PC-9 (cell line): ENCODE measurements at regions not wholly inside any gene's neighbourhood (a gene's known extent, or its start where the extent isn't known, plus 50 kb on each side); places are given as distances from the start of the nearest gene placed in this dataset.
"Not testable (repeated sequence)": the region's sequence is repeated elsewhere in the genome, so short reads cannot be mapped to it uniquely, and the experiment has no call there.

Source experiments
- BruUV-seq: library from RNA; stranded (reverse); fragments of 400-500 nt; replicated peaks from 2 replicates; lab custom pipeline; 2021; lab: Mats Ljungman, UMichigan
- CTCF ChIA-PET: fragments of 300-600 bp; sonication (Branson Sonifier 250); formaldehyde crosslinking; loops from one replicate; lab custom pipeline; 2022; ENCODE audit warnings: antibody characterized with exemption; lab: Charles Lee
- POLR2A ChIA-PET: fragments of 300-600 bp; sonication (Branson Sonifier 250); formaldehyde crosslinking; loops from one replicate; lab custom pipeline; 2022; ENCODE audit warnings: antibody characterized with exemption; ENCODE audit not compliant: unreplicated experiment; lab: Charles Lee
- DNase-seq, 2 experiments: peaks; one replicate each; pipeline versions ENCODE4 v3.0.0 to v3.0.0-alpha.2; 2015 to 2022; ENCODE audit warnings: mixed read lengths in 1 of 2
- H2AFZ ChIP-seq: fragments of 200-600 bp; sonication (generic); 2 replicates; pipeline ENCODE4 v1.8.1; 2017; ENCODE audit warnings: antibody characterized with exemption
- H3F3A ChIP-seq: fragments of 200-600 bp; sonication (generic); 2 replicates; pipeline ENCODE4 v1.8.1; 2017; ENCODE audit warnings: antibody characterized with exemption, mild to moderate bottlenecking, low read depth; ENCODE audit not compliant: insufficient read depth
- H3K27ac ChIP-seq: fragments of 200-600 bp; sonication (generic); 2 replicates; pipeline ENCODE4 v1.6.1; 2016; ENCODE audit warnings: mixed run types
- H3K27me3 ChIP-seq: fragments of 200-600 bp; sonication (generic); 2 replicates; pipeline ENCODE4 v1.6.1; 2016; ENCODE audit warnings: low read depth, mixed run types; ENCODE audit not compliant: insufficient read depth
- H3K36me3 ChIP-seq: fragments of 200-600 bp; sonication (generic); 2 replicates; pipeline ENCODE4 v1.6.1; 2016; ENCODE audit warnings: low read depth, mixed run types
- H3K4me1 ChIP-seq: fragments of 200-600 bp; sonication (generic); replicated peaks from 2 replicates; pipeline ENCODE4 v1.6.1; 2016; ENCODE audit warnings: mixed run types; ENCODE audit not compliant: insufficient read depth
- H3K4me2 ChIP-seq: fragments of 200-600 bp; sonication (generic); 2 replicates; pipeline ENCODE4 v1.6.1; 2017; ENCODE audit warnings: mixed run types
- H3K4me3 ChIP-seq: fragments of 200-600 bp; sonication (generic); 2 replicates; pipeline ENCODE4 v1.6.1; 2016; ENCODE audit warnings: mixed run types
- H3K79me2 ChIP-seq: fragments of 200-600 bp; sonication (generic); 2 replicates; pipeline ENCODE4 v1.6.1; 2017; ENCODE audit warnings: low read depth, mixed run types
- H3K9me2 ChIP-seq: fragments of 200-600 bp; sonication (generic); 2 replicates; pipeline ENCODE4 v1.8.1; 2017; ENCODE audit warnings: mild to moderate bottlenecking; ENCODE audit not compliant: insufficient read depth
- H3K9me3 ChIP-seq: fragments of 200-600 bp; sonication (generic); 2 replicates; pipeline ENCODE4 v1.8.1; 2016; ENCODE audit warnings: low read depth; ENCODE audit not compliant: insufficient read depth
- H4K20me1 ChIP-seq: fragments of 200-600 bp; sonication (generic); 2 replicates; pipeline ENCODE4 v1.8.1; 2017; ENCODE audit not compliant: insufficient read depth
- CTCF ChIP-seq: fragments of 200-600 bp; sonication (generic); conservative IDR thresholded peaks from 2 replicates; pipeline ENCODE4 v1.6.1; 2017; ENCODE audit warnings: mixed run types, antibody characterized with exemption, mild to moderate bottlenecking, moderate library complexity
- EZH2 ChIP-seq: fragments of 200-600 bp; sonication (generic); IDR thresholded peaks from 2 replicates; pipeline ENCODE4 v1.8.0; 2017; ENCODE audit warnings: antibody characterized with exemption, low read depth
- intact Hi-C: fragments of 100-400 bp; cut with micrococcal nuclease; formaldehyde crosslinking; loops from one replicate; pipeline ENCODE4 v1.10.0; 2022; ENCODE audit not compliant: unreplicated experiment

- Histone ChIP-seq H3K9me3 (no peaks in the 10 kb centered on the region), H3F3A (no peaks in the 10 kb centered on the region), H3K27me3 (no peaks in the 10 kb centered on the region), H4K20me1 (no peaks in the 10 kb centered on the region), H3K9me2 (no peaks in the 10 kb centered on the region), H3K79me2 (no peaks in the 10 kb centered on the region), H3K27ac (no peak overlapping the region), H3K4me1 (no peaks in the 10 kb centered on the region), H3K4me3 (no peak overlapping the region), H3K4me2 (no peak overlapping the region), H2AFZ (no peak overlapping the region), H3K36me3 (no peaks in the 10 kb centered on the region)
- CTCF ChIA-PET: no interaction called here
- POLR2A ChIA-PET: no interaction called here
- DNase-seq: no peak
- TF ChIP-seq EZH2: no peak
- TF ChIP-seq CTCF: no peak
- BruUV-seq: no TSS peak
- intact Hi-C loops: no loop called here
These were observed 260.4 kb downstream of the SMARCA1 start for GRCh38 chrX:129262912-129263311.

GRCh38 chrX:129255516-129255915, 267.8 kb downstream of the SMARCA1 start:
- H4K20me1 ChIP-seq, H3K9me2 ChIP-seq, H3K27ac ChIP-seq, H3K36me3 ChIP-seq, H3K4me2 ChIP-seq, H3K9me3 ChIP-seq, H3K79me2 ChIP-seq, H3K4me1 ChIP-seq, H3F3A ChIP-seq, CTCF ChIA-PET, POLR2A ChIA-PET, BruUV-seq, H2AFZ ChIP-seq, H3K4me3 ChIP-seq, intact Hi-C loops: not testable (repeated sequence)
- H3K27me3 ChIP-seq: 0 out of 2 replicates have a peak, but pooled peaks cover 10% of the 10 kb centered on the region
- peak in 1 of 2 experiments; percentile 1 for DNase-seq

GRCh38 chrX:129249563-129249962, 273.7 kb downstream of the SMARCA1 start:
- H3K36me3 ChIP-seq: no peaks in the 10 kb centered on the region
- DNase-seq: no peak
- BruUV-seq: no TSS peak
- intact Hi-C loops: no loop called here
- no peak overlapping the region for H3K4me2 ChIP-seq
- 0 out of 2 replicates have a peak, but pooled peaks cover 7% of the 10 kb centered on the region for H3K27me3 ChIP-seq
- no peaks in the 10 kb centered on the region for H3K9me2 ChIP-seq
- H3K4me3 ChIP-seq: no peak overlapping the region
- no peaks in the 10 kb centered on the region for H4K20me1 ChIP-seq
- no peak for TF ChIP-seq EZH2
- no peak for TF ChIP-seq CTCF
- ChIA-PET POLR2A (no interaction called here), CTCF (no interaction called here)
- H3K79me2 ChIP-seq: no peaks in the 10 kb centered on the region
- H3K9me3 ChIP-seq: no peaks in the 10 kb centered on the region
- H3K27ac ChIP-seq: no peak overlapping the region
- H3F3A ChIP-seq: no peaks in the 10 kb centered on the region
- H2AFZ ChIP-seq: no peak overlapping the region
- H3K4me1 ChIP-seq: no peaks in the 10 kb centered on the region

- Histone ChIP-seq H3K4me1 (no peaks in the 10 kb centered on the region), H3K9me3 (no peaks in the 10 kb centered on the region), H3K27me3 (no peaks in the 10 kb centered on the region), H3F3A (no peaks in the 10 kb centered on the region), H4K20me1 (no peaks in the 10 kb centered on the region), H3K9me2 (no peaks in the 10 kb centered on the region), H3K4me3 (no peak overlapping the region), H2AFZ (no peak overlapping the region), H3K79me2 (no peaks in the 10 kb centered on the region), H3K36me3 (no peaks in the 10 kb centered on the region), H3K4me2 (no peak overlapping the region), H3K27ac (no peak overlapping the region)
- TF ChIP-seq EZH2 (no peak), CTCF (no peak)
- CTCF ChIA-PET: no interaction called here
- DNase-seq: no peak
- POLR2A ChIA-PET: no interaction called here
- no TSS peak for BruUV-seq
- intact Hi-C loops: no loop called here
These were observed 275.6 kb downstream of the SMARCA1 start for GRCh38 chrX:129247642-129248041.
